ENCODE measurements at regions not wholly inside any gene's neighbourhood (a gene's known extent, or its start where the extent isn't known, plus 50 kb on each side); places are given as distances from the start of the nearest gene placed in this dataset.
"Not testable (repeated sequence)": the region's sequence is repeated elsewhere in the genome, so short reads cannot be mapped to it uniquely, and the experiment has no call there.

DNA sequence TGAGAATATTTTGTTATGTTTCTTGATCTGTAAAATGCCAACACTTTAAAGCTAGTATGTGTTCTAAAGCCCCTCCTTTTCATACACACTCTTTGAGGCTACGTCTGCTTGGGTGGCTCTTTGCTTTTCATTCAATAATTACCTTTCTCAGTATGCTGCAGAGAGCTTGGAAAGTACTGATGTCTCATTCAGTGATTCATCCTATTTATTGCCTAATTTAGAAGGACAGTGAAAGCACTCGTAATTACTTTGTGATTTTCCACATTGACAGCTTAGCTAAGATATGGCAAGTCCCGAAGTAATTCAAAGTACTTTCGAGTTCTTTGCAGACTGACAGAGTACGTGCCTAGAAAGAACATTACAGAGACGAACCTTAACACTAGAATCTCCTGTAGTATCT is 57.2 kb downstream of the BMP15 start:
- no peak for DNase-seq

DNA sequence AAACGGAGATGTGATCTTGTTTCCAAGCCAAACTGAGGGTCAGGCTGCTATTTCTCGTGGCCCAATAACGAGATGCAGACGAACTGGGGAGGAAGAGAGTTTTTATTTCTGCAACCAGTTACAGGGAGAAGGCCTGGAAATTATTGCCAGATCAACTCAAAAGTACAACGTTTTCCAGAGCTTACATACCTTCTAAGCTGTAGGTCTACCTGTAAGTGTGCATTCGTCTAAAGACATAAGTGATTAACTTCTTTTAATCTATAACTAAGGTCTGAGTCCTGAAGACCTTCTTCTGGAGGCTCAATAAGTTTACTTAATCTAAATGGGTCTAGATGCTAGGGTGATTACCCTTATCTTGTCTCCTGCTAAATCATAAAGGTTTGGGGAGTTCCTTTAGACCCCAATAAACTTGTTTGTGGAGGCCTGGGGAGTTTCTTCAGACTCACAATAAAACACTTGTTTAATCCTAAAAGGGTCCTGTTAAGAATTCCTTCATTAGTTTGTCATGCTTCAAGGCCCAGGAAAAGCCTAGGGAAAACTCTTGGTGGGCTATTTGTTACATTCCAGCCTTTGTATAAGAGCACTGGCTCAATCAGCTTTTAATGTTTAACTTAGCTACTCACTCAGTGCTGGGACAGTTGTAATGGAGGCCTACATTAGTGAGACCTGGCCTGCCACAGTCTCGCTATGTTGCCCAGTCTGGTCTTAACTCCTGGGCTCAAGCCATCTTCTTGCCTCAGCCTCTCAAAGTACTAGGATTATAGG is 58.5 kb downstream of the BMP15 start:
- DNase-seq = not testable (repeated sequence)

DNA sequence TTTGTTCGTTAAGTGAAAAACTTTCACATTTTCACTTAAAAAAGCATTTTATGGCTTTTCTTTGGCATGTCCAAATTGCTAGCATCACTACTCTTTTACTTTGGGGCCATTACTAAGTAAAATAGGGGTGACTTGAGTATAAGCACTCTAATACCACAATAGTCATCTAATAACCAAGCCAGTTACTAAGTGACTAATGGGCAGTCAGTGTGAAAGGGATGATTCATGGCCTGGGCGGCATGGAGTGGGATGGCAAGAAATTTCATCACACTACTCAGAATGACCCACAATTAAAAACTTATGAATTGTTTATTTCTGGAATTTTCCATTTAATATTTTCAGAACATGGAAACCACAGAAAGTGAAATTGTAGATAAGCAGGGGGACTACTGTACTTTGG is 60.9 kb downstream of the BMP15 start:
- no peak for DNase-seq

GRCh38 chrX:50973199-50973598 is 62.7 kb downstream of the BMP15 start:
- no peak for DNase-seq

DNA sequence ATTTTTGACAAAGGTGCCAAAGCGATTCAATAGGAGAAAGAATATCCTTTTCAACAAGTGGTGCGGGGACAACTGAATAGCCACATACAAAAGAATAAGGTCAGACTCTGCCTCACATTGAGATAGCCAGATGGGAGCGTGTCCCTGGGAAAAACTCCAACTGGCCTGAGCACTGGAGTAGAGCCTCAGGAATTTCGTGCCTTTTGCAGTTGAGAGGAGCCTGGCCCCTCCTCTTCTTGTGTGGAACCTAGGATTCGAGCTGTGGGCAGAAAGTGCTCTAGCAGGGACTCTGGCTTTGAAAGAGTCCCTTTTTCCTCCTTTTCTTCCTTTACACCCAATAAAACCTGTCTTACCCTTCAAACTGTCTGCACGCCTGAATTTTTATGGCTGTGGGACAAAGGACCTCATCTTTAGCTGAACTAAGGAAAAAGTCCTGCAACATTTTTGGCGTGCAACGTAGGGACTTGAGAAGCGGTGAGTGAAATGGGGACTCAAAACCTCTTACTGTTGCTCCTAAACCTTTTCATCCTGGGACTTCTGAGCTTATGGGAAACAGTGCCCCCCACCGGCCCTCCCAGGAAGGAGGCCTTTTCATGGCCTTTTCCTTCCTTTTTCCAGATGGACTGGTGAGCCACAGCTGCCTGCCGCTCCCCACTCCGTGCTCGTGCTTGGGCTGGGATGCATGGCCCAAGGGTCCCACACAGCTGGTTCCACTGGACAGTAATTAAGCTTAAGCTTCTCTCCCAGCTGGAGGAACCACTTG is 68.6 kb downstream of the BMP15 start:
- DNase-seq = no peak

- DNase-seq = no peak
Measured at GRCh38 chrX:50980251-50980650, 69.7 kb downstream of the BMP15 start.

DNA sequence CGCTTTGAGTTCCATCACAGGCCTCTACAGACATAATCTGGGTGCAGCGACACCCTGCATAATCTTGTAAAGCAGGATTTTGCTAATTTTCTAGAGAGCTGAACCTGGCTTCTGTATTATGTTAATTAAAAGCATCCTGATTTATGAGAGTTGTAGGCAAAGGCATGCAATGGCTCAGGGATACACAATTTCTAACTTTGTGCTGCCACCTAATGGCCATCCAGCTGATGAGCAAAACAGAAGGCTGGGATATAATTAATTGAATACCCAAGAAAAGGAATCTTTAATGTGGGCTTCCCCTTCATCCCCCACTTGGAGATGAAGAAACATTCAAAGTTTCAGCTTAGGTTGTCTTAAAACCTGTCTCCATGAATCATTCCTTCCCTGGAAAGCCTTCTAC is 78.1 kb downstream of the BMP15 start:
- DNase-seq = no peak

- DNase-seq = no peak
Measured at GRCh38 chrX:50996930-50997329, 86.4 kb downstream of the BMP15 start.

GRCh38 chrX:51000384-51000783 is 89.8 kb downstream of the BMP15 start:
- not testable (repeated sequence) for DNase-seq

DNA sequence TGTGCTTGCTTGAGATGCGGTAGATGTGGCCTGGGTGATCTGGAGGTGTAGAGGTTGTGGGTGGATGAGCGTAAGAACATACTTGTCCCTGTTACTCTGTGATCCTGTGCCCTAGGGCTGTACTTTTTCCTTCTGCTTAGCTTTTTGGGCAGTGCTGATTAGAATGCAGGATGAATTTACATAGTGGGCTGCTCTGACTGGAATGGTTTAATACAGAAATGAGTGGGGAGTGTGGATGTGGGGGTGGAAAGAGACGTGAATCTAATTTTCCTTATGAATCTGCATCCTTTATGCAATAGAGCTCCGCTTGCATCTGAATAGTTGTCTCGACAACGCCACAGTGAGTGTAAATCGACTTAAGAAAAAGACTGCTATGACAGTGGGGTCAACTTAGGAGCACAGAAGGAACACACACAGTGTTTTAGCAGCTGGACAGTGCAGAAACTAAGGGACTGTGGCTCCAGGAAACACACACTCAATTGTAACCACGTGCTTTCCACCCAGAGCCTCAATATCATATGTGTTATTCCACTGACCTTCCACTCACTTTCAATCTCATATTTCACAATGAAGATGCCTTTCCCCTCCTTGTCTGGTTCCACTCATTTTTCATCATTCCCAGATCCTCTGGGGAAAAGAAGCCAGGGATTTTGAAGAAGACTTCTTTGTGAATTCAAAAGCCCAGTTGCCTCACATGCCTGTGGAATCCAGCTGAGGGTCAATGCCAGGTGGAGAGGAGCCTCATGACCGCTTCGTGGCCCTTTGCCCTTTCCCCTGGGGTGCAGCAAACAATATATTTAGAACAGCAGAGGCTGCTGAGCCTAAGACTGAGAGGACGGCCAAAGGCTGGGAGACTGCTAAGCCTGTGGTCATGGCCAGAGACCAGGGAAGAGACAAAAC is 91.4 kb downstream of the BMP15 start:
- DNase-seq = not testable (repeated sequence)

- DNase-seq = no peak
Measured at GRCh38 chrX:51006064-51006463, 95.5 kb downstream of the BMP15 start.

GRCh38 chrX:51024106-51024696 is 113.7 kb downstream of the BMP15 start:
- DNase-seq = no peak

GRCh38 chrX:51026862-51027261 is 116.3 kb downstream of the BMP15 start:
- DNase-seq = no peak

- DNase-seq = no peak
Measured at GRCh38 chrX:51035746-51036145, 125.2 kb downstream of the BMP15 start.

- DNase-seq = no peak
Measured at GRCh38 chrX:51047950-51048349, 137.4 kb downstream of the BMP15 start.

GRCh38 chrX:51053741-51054140 is 143.2 kb downstream of the BMP15 start:
- DNase-seq = no peak

GRCh38 chrX:51098046-51098445 is 187.5 kb downstream of the BMP15 start:
- DNase-seq = no peak

- not testable (repeated sequence) for DNase-seq
Measured at GRCh38 chrX:51119058-51119926, 208.8 kb downstream of the BMP15 start.

DNA sequence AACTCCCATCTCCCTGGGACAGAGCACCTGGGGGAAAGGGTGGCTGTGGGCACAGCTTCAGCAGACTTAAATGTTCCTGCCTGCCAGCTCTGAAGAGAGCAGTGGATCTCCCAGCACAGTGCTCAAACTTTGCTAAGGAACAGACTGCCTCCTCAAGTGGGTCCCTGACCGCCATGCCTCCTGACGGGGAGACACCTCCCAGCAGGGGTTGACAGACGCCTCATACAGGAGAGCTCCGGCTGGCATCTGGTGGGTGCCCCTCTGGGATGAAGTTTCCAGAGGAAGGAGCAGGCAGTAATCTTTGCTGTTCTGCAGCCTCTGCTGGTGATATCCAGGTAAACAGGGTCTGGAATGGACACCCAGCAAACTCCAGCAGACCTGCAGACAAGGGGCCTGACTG is 206.9 kb upstream of the NUDT10 start:
- not testable (repeated sequence) for DNase-seq

DNA sequence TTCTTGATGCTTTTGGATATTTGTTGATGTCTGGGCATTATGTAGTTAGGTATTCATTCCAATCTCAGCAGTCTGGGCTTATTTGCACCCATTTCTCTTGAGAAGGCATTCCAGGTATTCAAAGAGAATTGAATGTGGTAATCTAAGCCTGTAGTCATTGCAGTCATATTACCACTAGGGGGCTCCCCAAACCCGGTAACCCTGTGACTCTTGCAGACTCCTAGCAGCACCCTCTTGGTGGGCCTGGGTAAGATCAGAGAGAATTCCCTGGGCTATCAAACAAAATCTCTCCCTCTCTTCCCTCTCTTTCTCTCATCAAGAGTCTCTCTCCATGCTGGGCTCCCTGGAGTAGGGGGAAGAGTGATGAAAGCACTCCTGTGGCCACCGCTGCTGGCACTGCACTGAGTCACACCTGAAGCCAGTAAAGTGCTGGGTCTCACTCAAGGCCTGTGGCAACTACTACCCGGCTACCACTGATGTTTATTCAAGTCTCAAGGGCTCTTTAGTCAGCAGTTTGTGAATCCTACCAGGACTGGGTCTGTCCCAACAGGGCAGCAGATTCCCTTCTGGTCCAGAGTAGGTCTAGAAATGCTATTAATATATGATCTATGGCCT is 187.7 kb upstream of the NUDT10 start:
- DNase-seq = peak in 1 of 4 experiments; percentile 1

DNA sequence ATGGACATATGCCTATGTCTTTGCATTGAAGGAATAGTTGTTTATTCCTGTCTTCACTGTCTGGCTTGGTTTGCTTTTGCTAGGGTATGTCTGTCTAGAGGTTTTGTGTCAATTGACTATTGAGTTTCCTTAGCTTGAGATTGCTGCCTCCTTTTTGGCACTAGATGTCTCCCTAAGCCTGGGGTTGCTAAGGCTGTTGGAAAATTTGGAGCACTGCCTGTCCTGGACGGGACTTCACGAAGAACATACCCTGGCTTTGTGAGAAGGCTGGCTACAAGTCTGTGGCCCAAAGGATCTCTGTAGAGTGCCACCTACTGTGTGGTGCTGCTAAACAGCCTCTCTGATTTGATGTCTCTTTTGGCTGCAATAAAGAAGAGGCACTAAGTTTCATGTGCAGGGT is 183.8 kb upstream of the NUDT10 start:
- no peak for DNase-seq

Data from activated CD4-positive, CD25-positive, alpha-beta regulatory T cell (primary cell).